Epithelial cell of proximal tubule (primary cell): ENCODE measurements at regions not wholly inside any gene's neighbourhood (a gene's known extent, or its start where the extent isn't known, plus 50 kb on each side); places are given as distances from the start of the nearest gene placed in this dataset.

ENCODE experiments used
- DNase-seq: peaks from one replicate; pipeline ENCODE4 v3.0.0-alpha.2; 2011; ENCODE audit warnings: low read depth
- H3K4me3 ChIP-seq: 2 replicates; pipeline ENCODE4 v1.5.1; 2011; ENCODE audit warnings: low read depth, mild to moderate bottlenecking, low read length
- TF ChIP-seq, protein P1 (sequence below): conservative IDR thresholded peaks from 2 replicates; pipeline ENCODE4 v1.5.1; 2012; ENCODE audit warnings: low read depth, mild to moderate bottlenecking, low read length

GRCh38 chr13:40318366-40318765 is 348.1 kb downstream of the FOXO1 start:
- TF ChIP-seq, protein P1, sequence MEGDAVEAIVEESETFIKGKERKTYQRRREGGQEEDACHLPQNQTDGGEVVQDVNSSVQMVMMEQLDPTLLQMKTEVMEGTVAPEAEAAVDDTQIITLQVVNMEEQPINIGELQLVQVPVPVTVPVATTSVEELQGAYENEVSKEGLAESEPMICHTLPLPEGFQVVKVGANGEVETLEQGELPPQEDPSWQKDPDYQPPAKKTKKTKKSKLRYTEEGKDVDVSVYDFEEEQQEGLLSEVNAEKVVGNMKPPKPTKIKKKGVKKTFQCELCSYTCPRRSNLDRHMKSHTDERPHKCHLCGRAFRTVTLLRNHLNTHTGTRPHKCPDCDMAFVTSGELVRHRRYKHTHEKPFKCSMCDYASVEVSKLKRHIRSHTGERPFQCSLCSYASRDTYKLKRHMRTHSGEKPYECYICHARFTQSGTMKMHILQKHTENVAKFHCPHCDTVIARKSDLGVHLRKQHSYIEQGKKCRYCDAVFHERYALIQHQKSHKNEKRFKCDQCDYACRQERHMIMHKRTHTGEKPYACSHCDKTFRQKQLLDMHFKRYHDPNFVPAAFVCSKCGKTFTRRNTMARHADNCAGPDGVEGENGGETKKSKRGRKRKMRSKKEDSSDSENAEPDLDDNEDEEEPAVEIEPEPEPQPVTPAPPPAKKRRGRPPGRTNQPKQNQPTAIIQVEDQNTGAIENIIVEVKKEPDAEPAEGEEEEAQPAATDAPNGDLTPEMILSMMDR: no peak
- DNase-seq: no peak
- H3K4me3 ChIP-seq: no peak overlapping the region

DNA sequence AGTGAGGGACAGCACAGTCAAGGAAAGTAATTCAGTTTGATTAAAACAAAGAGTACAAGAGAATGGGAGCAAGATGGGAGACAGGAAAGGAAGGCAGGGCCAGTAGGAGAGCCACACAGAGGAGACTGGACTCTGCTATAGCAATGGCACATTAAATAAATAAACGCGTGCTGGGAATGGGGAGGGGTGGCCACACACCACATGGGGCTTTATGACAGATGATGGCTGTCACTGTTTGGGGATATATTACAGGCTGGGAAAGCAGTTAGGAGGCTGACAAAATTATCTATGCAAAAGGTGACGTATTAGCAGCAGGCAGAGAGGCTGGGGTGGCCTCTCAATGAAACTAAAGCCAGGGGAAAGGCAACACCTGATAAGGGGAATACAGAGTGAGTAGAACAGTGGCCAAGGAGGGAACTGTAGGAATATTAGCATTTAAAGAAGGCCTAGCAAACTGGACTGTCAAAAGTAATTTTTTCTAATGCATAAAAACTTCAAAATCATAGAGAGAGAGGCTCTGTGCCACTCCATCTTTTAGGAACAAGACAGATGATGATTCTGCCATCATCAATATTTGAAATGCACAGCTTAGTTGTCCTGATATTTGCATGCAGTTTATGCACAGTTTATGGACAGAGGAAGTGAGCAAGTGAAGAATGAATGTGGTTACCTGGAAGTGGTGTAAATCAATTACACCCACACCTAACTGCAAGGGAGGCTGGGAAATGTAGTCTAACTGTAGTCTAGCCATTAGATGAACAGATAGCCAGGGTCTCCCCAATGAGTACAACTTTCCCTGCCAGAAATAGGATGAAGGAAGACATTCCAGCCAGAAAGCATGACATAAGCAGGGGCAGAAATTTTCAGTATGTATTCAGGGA is 346.5 kb downstream of the FOXO1 start:
- TF ChIP-seq, protein P1: no peak
- H3K4me3 ChIP-seq: no peak overlapping the region
- no peak for DNase-seq

- TF ChIP-seq, protein P1: no peak
- DNase-seq: no peak
- no peak overlapping the region for H3K4me3 ChIP-seq
These were observed 338.4 kb downstream of the FOXO1 start for GRCh38 chr13:40328091-40328490.

- TF ChIP-seq, protein P1: no peak
- no peak for DNase-seq
- H3K4me3 ChIP-seq: no peak overlapping the region
These were observed 336.5 kb downstream of the FOXO1 start for GRCh38 chr13:40329781-40330485.

DNA sequence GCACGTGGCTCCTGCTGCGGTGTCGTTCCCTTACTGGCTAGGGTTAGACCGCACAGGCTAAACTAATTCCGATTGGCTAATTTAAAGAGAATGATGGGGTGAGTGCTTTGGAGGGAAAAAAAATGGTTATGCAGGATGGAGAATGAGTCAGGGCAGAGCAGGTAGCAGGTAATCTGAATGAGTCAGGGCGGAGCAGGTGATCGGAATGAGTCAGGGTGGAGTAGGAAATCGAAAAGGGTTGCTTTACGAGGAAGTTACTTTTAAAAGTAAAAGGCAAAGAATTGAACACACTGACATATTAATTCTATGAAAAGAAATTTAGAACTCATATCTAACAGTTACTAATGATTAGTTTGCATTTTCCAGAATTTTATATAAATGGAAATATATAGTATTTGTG is 335.5 kb downstream of the FOXO1 start:
- DNase-seq: no peak
- no peak overlapping the region for H3K4me3 ChIP-seq
- TF ChIP-seq, protein P1: no peak

- TF ChIP-seq, protein P1: no peak
- DNase-seq: no peak
- no peak overlapping the region for H3K4me3 ChIP-seq
These were observed 334.6 kb downstream of the FOXO1 start for GRCh38 chr13:40331802-40332201.
